ENCODE measurements at regions not wholly inside any gene's neighbourhood (a gene's known extent, or its start where the extent isn't known, plus 50 kb on each side); places are given as distances from the start of the nearest gene placed in this dataset.

DNA sequence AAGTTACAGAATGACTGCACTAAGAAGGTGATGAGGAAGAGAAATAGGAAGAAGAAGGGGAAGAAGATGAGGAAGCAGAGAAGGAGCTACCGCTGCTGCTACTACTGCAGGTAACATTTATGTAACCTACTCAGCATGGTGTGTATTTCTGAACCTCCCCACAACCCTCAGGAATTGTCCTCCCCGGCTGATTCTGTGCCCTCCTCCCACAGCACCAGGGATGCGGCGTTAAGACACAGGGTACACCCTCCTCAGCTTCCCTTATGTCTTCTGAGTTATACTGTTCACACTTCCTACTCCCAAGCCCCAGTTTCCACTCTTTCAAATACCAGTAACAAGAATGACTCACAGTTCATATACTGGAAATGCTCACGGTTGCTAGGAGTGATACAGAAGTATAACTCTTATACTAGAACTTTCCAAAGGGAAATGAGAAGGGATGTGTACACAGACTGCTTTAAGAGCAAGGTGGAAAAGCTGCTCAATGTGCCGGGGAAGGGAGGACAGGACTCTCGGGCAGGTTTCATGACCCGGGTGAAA lies 224.5 kb upstream of the PSMD7 start:
- TF ChIP-seq EZH2 (IDR thresholded peaks at IDR 0.05; ENCODE audit: low read depth, unreplicated experiment) (no peak), POLR2AphosphoS5 (IDR thresholded peaks at IDR 0.05; ENCODE audit: low read depth) (no peak), EZH2phosphoT487 (IDR thresholded peaks at IDR 0.05; ENCODE audit: unreplicated experiment) (no peak), JUNB (IDR thresholded peaks at IDR 0.05; ENCODE audit: unreplicated experiment) (no peak), ZNF114 (CRISPR knock-in tag; IDR thresholded peaks at IDR 0.05) (no peak), ZNF331 (CRISPR knock-in tag; IDR thresholded peaks at IDR 0.05; ENCODE audit: low read depth) (no peak), NANOG (IDR thresholded peaks at IDR 0.05; ENCODE audit: borderline replicate concordance) (no peak), CREB1 (CRISPR knock-in tag; IDR thresholded peaks at IDR 0.05; ENCODE audit: low read depth) (no peak)
- TF ChIP-seq, protein P1, sequence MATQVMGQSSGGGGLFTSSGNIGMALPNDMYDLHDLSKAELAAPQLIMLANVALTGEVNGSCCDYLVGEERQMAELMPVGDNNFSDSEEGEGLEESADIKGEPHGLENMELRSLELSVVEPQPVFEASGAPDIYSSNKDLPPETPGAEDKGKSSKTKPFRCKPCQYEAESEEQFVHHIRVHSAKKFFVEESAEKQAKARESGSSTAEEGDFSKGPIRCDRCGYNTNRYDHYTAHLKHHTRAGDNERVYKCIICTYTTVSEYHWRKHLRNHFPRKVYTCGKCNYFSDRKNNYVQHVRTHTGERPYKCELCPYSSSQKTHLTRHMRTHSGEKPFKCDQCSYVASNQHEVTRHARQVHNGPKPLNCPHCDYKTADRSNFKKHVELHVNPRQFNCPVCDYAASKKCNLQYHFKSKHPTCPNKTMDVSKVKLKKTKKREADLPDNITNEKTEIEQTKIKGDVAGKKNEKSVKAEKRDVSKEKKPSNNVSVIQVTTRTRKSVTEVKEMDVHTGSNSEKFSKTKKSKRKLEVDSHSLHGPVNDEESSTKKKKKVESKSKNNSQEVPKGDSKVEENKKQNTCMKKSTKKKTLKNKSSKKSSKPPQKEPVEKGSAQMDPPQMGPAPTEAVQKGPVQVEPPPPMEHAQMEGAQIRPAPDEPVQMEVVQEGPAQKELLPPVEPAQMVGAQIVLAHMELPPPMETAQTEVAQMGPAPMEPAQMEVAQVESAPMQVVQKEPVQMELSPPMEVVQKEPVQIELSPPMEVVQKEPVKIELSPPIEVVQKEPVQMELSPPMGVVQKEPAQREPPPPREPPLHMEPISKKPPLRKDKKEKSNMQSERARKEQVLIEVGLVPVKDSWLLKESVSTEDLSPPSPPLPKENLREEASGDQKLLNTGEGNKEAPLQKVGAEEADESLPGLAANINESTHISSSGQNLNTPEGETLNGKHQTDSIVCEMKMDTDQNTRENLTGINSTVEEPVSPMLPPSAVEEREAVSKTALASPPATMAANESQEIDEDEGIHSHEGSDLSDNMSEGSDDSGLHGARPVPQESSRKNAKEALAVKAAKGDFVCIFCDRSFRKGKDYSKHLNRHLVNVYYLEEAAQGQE (IDR thresholded peaks at IDR 0.05; ENCODE audit: unreplicated experiment), result no peak
- TF ChIP-seq, protein P2, sequence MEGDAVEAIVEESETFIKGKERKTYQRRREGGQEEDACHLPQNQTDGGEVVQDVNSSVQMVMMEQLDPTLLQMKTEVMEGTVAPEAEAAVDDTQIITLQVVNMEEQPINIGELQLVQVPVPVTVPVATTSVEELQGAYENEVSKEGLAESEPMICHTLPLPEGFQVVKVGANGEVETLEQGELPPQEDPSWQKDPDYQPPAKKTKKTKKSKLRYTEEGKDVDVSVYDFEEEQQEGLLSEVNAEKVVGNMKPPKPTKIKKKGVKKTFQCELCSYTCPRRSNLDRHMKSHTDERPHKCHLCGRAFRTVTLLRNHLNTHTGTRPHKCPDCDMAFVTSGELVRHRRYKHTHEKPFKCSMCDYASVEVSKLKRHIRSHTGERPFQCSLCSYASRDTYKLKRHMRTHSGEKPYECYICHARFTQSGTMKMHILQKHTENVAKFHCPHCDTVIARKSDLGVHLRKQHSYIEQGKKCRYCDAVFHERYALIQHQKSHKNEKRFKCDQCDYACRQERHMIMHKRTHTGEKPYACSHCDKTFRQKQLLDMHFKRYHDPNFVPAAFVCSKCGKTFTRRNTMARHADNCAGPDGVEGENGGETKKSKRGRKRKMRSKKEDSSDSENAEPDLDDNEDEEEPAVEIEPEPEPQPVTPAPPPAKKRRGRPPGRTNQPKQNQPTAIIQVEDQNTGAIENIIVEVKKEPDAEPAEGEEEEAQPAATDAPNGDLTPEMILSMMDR (conservative IDR thresholded peaks at IDR 0.05; ENCODE audit: low read depth in 2 of 2), result no peak
- TF ChIP-seq, protein P3, sequence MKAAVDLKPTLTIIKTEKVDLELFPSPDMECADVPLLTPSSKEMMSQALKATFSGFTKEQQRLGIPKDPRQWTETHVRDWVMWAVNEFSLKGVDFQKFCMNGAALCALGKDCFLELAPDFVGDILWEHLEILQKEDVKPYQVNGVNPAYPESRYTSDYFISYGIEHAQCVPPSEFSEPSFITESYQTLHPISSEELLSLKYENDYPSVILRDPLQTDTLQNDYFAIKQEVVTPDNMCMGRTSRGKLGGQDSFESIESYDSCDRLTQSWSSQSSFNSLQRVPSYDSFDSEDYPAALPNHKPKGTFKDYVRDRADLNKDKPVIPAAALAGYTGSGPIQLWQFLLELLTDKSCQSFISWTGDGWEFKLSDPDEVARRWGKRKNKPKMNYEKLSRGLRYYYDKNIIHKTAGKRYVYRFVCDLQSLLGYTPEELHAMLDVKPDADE (IDR thresholded peaks at IDR 0.05), result no peak
- TF ChIP-seq, protein P4, sequence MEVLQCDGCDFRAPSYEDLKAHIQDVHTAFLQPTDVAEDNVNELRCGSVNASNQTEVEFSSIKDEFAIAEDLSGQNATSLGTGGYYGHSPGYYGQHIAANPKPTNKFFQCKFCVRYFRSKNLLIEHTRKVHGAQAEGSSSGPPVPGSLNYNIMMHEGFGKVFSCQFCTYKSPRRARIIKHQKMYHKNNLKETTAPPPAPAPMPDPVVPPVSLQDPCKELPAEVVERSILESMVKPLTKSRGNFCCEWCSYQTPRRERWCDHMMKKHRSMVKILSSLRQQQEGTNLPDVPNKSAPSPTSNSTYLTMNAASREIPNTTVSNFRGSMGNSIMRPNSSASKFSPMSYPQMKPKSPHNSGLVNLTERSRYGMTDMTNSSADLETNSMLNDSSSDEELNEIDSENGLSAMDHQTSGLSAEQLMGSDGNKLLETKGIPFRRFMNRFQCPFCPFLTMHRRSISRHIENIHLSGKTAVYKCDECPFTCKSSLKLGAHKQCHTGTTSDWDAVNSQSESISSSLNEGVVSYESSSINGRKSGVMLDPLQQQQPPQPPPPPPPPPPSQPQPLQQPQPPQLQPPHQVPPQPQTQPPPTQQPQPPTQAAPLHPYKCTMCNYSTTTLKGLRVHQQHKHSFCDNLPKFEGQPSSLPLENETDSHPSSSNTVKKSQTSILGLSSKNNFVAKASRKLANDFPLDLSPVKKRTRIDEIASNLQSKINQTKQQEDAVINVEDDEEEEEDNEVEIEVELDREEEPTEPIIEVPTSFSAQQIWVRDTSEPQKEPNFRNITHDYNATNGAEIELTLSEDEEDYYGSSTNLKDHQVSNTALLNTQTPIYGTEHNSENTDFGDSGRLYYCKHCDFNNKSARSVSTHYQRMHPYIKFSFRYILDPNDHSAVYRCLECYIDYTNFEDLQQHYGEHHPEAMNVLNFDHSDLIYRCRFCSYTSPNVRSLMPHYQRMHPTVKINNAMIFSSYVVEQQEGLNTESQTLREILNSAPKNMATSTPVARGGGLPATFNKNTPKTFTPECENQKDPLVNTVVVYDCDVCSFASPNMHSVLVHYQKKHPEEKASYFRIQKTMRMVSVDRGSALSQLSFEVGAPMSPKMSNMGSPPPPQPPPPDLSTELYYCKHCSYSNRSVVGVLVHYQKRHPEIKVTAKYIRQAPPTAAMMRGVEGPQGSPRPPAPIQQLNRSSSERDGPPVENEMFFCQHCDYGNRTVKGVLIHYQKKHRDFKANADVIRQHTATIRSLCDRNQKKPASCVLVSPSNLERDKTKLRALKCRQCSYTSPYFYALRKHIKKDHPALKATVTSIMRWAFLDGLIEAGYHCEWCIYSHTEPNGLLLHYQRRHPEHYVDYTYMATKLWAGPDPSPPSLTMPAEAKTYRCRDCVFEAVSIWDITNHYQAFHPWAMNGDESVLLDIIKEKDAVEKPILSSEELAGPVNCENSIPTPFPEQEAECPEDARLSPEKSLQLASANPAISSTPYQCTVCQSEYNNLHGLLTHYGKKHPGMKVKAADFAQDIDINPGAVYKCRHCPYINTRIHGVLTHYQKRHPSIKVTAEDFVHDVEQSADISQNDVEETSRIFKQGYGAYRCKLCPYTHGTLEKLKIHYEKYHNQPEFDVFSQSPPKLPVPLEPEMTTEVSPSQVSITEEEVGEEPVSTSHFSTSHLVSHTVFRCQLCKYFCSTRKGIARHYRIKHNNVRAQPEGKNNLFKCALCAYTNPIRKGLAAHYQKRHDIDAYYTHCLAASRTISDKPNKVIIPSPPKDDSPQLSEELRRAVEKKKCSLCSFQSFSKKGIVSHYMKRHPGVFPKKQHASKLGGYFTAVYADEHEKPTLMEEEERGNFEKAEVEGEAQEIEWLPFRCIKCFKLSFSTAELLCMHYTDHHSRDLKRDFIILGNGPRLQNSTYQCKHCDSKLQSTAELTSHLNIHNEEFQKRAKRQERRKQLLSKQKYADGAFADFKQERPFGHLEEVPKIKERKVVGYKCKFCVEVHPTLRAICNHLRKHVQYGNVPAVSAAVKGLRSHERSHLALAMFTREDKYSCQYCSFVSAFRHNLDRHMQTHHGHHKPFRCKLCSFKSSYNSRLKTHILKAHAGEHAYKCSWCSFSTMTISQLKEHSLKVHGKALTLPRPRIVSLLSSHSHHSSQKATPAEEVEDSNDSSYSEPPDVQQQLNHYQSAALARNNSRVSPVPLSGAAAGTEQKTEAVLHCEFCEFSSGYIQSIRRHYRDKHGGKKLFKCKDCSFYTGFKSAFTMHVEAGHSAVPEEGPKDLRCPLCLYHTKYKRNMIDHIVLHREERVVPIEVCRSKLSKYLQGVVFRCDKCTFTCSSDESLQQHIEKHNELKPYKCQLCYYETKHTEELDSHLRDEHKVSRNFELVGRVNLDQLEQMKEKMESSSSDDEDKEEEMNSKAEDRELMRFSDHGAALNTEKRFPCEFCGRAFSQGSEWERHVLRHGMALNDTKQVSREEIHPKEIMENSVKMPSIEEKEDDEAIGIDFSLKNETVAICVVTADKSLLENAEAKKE (CRISPR knock-in tag; IDR thresholded peaks at IDR 0.05), result no peak
